ENCODE measurements at regions not wholly inside any gene's neighbourhood (a gene's known extent, or its start where the extent isn't known, plus 50 kb on each side); places are given as distances from the start of the nearest gene placed in this dataset.

DNA sequence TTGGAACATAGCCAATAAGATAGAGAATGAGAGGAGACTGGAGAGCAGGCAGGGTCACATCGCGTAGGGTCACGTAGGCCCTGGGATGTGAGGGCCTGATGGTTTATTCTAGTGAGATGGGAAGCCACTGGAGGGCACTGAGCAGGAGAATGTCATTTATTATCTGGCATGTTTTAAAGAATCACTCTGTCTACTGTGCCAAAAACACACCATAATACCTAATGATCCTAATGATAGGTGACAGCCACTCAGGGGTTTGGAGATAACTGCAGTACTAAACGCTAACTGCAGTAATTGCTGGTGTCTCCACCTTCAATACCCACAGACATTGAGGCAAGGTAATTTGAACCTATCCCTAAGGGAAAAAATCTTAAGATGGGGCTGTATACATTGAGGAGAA lies 185.4 kb downstream of the TTLL7 start:
- H3K27me3 ChIP-seq (ENCODE audit: insufficient read depth, low read length) = no peaks in the 10 kb centered on the region
- H2AFZ ChIP-seq (ENCODE audit: low read length) = no peak overlapping the region

DNA sequence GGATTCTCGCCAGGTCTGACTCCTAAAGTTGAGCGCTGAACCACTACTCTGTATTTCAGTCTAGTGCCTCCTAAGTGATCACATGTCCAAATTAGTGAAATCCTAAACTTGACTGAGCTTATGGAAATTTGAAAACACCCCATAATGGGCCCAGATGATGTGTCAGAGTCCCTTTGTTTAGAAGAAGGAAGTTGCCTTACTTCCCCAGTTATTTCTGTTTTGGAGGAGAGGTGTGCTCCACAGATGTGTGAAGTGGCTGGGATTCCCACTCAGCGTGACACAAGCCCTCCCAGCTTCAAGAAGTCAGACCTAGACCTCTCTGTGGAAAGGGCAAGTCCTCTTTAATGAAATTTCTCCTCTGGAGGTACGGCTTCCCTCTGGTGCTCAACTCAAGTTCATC lies 188.8 kb downstream of the TTLL7 start:
- no peak overlapping the region for H3K9ac ChIP-seq (ENCODE audit: low read length)

More for the DNA sequence above, 185.4 kb downstream of the TTLL7 start:
- no peaks in the 10 kb centered on the region for H3K9me2 ChIP-seq (ENCODE audit: low read depth, low read length)
- H3K27ac ChIP-seq (ENCODE audit: low read depth, low read length, poor library complexity, severe bottlenecking) = no peak overlapping the region
- no peaks in the 10 kb centered on the region for H3K36me3 ChIP-seq (ENCODE audit: insufficient read depth, low read length)
- H3K9me3 ChIP-seq (ENCODE audit: low read length) = no peaks in the 10 kb centered on the region
- H3K4me3 ChIP-seq (ENCODE audit: low read depth, low read length, poor library complexity, severe bottlenecking) = no peak overlapping the region
- H3F3A ChIP-seq (ENCODE audit: insufficient read depth, low read length) = no peaks in the 10 kb centered on the region
- H3K79me2 ChIP-seq (ENCODE audit: insufficient read depth, low read length) = no peaks in the 10 kb centered on the region
- H3K9ac ChIP-seq (ENCODE audit: low read length) = no peak overlapping the region
- TF ChIP-seq EZH2 (IDR thresholded peaks at IDR 0.05; ENCODE audit: borderline replicate concordance, low read length) = no peak
- TF ChIP-seq, protein P1, sequence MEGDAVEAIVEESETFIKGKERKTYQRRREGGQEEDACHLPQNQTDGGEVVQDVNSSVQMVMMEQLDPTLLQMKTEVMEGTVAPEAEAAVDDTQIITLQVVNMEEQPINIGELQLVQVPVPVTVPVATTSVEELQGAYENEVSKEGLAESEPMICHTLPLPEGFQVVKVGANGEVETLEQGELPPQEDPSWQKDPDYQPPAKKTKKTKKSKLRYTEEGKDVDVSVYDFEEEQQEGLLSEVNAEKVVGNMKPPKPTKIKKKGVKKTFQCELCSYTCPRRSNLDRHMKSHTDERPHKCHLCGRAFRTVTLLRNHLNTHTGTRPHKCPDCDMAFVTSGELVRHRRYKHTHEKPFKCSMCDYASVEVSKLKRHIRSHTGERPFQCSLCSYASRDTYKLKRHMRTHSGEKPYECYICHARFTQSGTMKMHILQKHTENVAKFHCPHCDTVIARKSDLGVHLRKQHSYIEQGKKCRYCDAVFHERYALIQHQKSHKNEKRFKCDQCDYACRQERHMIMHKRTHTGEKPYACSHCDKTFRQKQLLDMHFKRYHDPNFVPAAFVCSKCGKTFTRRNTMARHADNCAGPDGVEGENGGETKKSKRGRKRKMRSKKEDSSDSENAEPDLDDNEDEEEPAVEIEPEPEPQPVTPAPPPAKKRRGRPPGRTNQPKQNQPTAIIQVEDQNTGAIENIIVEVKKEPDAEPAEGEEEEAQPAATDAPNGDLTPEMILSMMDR (IDR thresholded peaks at IDR 0.05; ENCODE audit: low read length) = no peak
- no peaks in the 10 kb centered on the region for H4K20me1 ChIP-seq (ENCODE audit: insufficient read depth, low read length)
- peaks cover 14% of the 10 kb centered on the region for H3K4me1 ChIP-seq (ENCODE audit: insufficient read depth, low read length, severe bottlenecking)
- no peak overlapping the region for H3K4me2 ChIP-seq (ENCODE audit: low read length)

DNA sequence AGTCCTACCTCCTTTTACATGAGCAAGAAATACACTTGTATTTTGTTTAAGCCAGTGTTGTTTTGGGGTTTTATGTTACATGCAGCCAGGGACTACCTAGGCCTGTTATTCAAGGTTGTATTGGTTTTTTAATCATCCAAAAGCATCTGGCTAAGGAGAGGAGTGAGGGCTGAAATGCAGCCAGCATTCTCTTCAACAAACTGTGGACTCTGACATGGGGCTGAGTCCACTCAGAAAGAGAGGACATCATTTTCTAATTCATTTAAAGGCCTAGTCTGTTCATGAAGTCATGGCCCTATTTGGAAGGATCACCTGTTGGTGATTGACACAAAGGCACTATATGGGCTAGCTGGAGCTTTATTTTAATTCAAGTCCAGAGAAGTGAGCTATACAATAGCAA lies 190.4 kb downstream of the TTLL7 start:
- Histone ChIP-seq H3K9me2 (ENCODE audit: low read depth, low read length) (no peaks in the 10 kb centered on the region), H3K9me3 (ENCODE audit: low read length) (no peaks in the 10 kb centered on the region), H3K4me2 (ENCODE audit: low read length) (no peak overlapping the region), H2AFZ (ENCODE audit: low read length) (no peak overlapping the region), H4K20me1 (ENCODE audit: insufficient read depth, low read length) (no peaks in the 10 kb centered on the region), H3K4me1 (ENCODE audit: insufficient read depth, low read length, severe bottlenecking) (peaks cover 10% of the 10 kb centered on the region), H3F3A (ENCODE audit: insufficient read depth, low read length) (no peaks in the 10 kb centered on the region), H3K4me3 (ENCODE audit: low read depth, low read length, poor library complexity, severe bottlenecking) (no peak overlapping the region), H3K27me3 (ENCODE audit: insufficient read depth, low read length) (no peaks in the 10 kb centered on the region), H3K27ac (ENCODE audit: low read depth, low read length, poor library complexity, severe bottlenecking) (no peak overlapping the region), H3K79me2 (ENCODE audit: insufficient read depth, low read length) (no peaks in the 10 kb centered on the region), H3K36me3 (ENCODE audit: insufficient read depth, low read length) (no peaks in the 10 kb centered on the region), H3K9ac (ENCODE audit: low read length) (no peak overlapping the region)
- TF ChIP-seq, protein P1 (IDR thresholded peaks at IDR 0.05; ENCODE audit: low read length) = no peak
- TF ChIP-seq EZH2 (IDR thresholded peaks at IDR 0.05; ENCODE audit: borderline replicate concordance, low read length) = no peak

More for the DNA sequence above, 188.8 kb downstream of the TTLL7 start:
- Histone ChIP-seq H3K4me3 (ENCODE audit: low read depth, low read length, poor library complexity, severe bottlenecking) (no peak overlapping the region), H2AFZ (ENCODE audit: low read length) (no peak overlapping the region), H3K79me2 (ENCODE audit: insufficient read depth, low read length) (no peaks in the 10 kb centered on the region), H3K9me3 (ENCODE audit: low read length) (no peaks in the 10 kb centered on the region), H3F3A (ENCODE audit: insufficient read depth, low read length) (no peaks in the 10 kb centered on the region), H3K36me3 (ENCODE audit: insufficient read depth, low read length) (no peaks in the 10 kb centered on the region), H3K27me3 (ENCODE audit: insufficient read depth, low read length) (no peaks in the 10 kb centered on the region), H3K27ac (ENCODE audit: low read depth, low read length, poor library complexity, severe bottlenecking) (no peak overlapping the region), H3K9me2 (ENCODE audit: low read depth, low read length) (no peaks in the 10 kb centered on the region), H4K20me1 (ENCODE audit: insufficient read depth, low read length) (no peaks in the 10 kb centered on the region), H3K4me2 (ENCODE audit: low read length) (no peak overlapping the region), H3K4me1 (ENCODE audit: insufficient read depth, low read length, severe bottlenecking) (peaks cover 10% of the 10 kb centered on the region)
- TF ChIP-seq, protein P1 (IDR thresholded peaks at IDR 0.05; ENCODE audit: low read length) = no peak
- no peak for TF ChIP-seq EZH2 (IDR thresholded peaks at IDR 0.05; ENCODE audit: borderline replicate concordance, low read length)
